K562 (cell line): ENCODE measurements at regions not wholly inside any gene's neighbourhood (a gene's known extent, or its start where the extent isn't known, plus 50 kb on each side); places are given as distances from the start of the nearest gene placed in this dataset.

Source experiments
- ATAC-seq: fragments of 200-7000 bp; cut with Tn5 transposase; 3 replicates; pipeline ENCODE4 v1.9.1; 2020; ENCODE audit warnings: moderate library complexity
- BruUV-seq: library from RNA; stranded (reverse); fragments of 400-500 nt; replicated peaks from 2 replicates; lab custom pipeline; 2021; lab: Mats Ljungman, UMichigan
- CTCF ChIA-PET: fragments of 300-600 bp; formaldehyde crosslinking; extraction: SDS; loops from one replicate; lab custom pipeline; 2021; ENCODE audit warnings: low intra/inter-chr PET ratio; lab: Yijun Ruan, JAX
- POLR2A ChIA-PET: fragments of 300-600, 350-650 bp; sonication (Branson Sonifier 250); formaldehyde crosslinking; extraction: SDS; loops from one replicate; lab custom pipeline; 2021; ENCODE audit warnings: antibody characterized with exemption, inconsistent platforms; lab: Yijun Ruan, JAX
- DNase-seq, 4 experiments: peaks; one replicate each; pipeline versions ENCODE4 v3.0.0 to v3.0.0-alpha.2; 2011 to 2018; ENCODE audit warnings: low spot score in 3 of 4, mixed read lengths in 3 of 4; ENCODE audit errors: extremely low read depth in 1 of 4
- FAIRE-seq: peaks from 2 replicates; lab custom pipeline; 2011; peaks lifted over from hg19 to GRCh38; lab: Jason Lieb, UNC
- H2AFZ ChIP-seq: 2 replicates; pipeline ENCODE4 v1.6.0; 2011; ENCODE audit warnings: low read depth, low read length, control low read depth, inconsistent platforms
- H3K27ac ChIP-seq: fragments of 200-600 bp; 3 replicates; pipeline ENCODE4 v1.8.0; 2011; ENCODE audit warnings: low read depth, mild to moderate bottlenecking, control low read depth, inconsistent platforms, low read length, moderate library complexity, mixed read lengths; ENCODE audit errors: extremely low read depth
- H3K27me3 ChIP-seq, 2 experiments: fragments of 300-600 bp in 1 of 2; 2 replicates in 1 of 2; 3 replicates in 1 of 2; pipeline versions ENCODE4 v1.6.0 to v1.8.0; 2011; ENCODE audit warnings: inconsistent platforms in 2 of 2, low read length in 2 of 2, mild to moderate bottlenecking in 1 of 2, mixed read lengths in 1 of 2, moderate library complexity in 1 of 2; ENCODE audit not compliant: control insufficient read depth in 2 of 2, insufficient read depth in 2 of 2
- H3K36me3 ChIP-seq: fragments of 300-600 bp; 3 replicates; pipeline ENCODE4 v1.8.0; 2011; ENCODE audit warnings: mild to moderate bottlenecking, low read length, inconsistent platforms; ENCODE audit not compliant: control insufficient read depth, insufficient read depth
- H3K4me1 ChIP-seq, 2 experiments: fragments of 200-600 bp in 1 of 2; replicated peaks in 1 of 2; 2 replicates in 1 of 2; 3 replicates in 1 of 2; pipeline versions ENCODE4 v1.5.1 to v1.8.0; 2011; ENCODE audit warnings: inconsistent platforms in 2 of 2, low read length in 2 of 2, mild to moderate bottlenecking in 1 of 2, mixed read lengths in 1 of 2, moderate library complexity in 1 of 2; ENCODE audit not compliant: control insufficient read depth in 2 of 2, insufficient read depth in 2 of 2
- H3K4me2 ChIP-seq: 2 replicates; pipeline ENCODE4 v1.6.1; 2011; ENCODE audit warnings: low read length, control low read depth, inconsistent platforms, mixed read lengths; ENCODE audit not compliant: insufficient read depth
- H3K4me3 ChIP-seq: fragments of 200-600 bp; sonication (generic), shearing (Covaris generic); 2 replicates; pipeline ENCODE4 v1.5.1; 2016; ENCODE audit warnings: control low read depth, inconsistent platforms
- H3K79me2 ChIP-seq: fragments of 200-600 bp; 3 replicates; pipeline ENCODE4 v1.8.0; 2011; ENCODE audit warnings: low read length, inconsistent platforms; ENCODE audit not compliant: control insufficient read depth, insufficient read depth
- H3K9ac ChIP-seq, 2 experiments: 2 replicates each; pipeline versions ENCODE4 v1.6.0 to v1.6.1; 2011; ENCODE audit warnings: low read depth in 2 of 2, low read length in 2 of 2, control low read depth in 1 of 2, inconsistent platforms in 1 of 2, mild to moderate bottlenecking in 1 of 2, mixed read lengths in 1 of 2; ENCODE audit not compliant: insufficient read depth in 1 of 2
- H3K9me1 ChIP-seq: one replicate; pipeline ENCODE4 v1.6.0; 2011; ENCODE audit warnings: inconsistent platforms, mild to moderate bottlenecking, low read length, moderate library complexity; ENCODE audit not compliant: control insufficient read depth, insufficient read depth
- H3K9me3 ChIP-seq: replicated peaks from 2 replicates; pipeline ENCODE4 v1.5.1; 2011; ENCODE audit warnings: low read depth, low read length, inconsistent platforms; ENCODE audit not compliant: control insufficient read depth, insufficient read depth
- H4K20me1 ChIP-seq: replicated peaks from 2 replicates; pipeline ENCODE4 v1.6.1; 2011; ENCODE audit warnings: low read length, inconsistent platforms, mixed read lengths; ENCODE audit not compliant: control insufficient read depth, insufficient read depth
- BCL6 ChIP-seq: fragments of 250-450 bp; sonication (Bioruptor Pico); IDR thresholded peaks from 2 replicates; pipeline ENCODE4 v1.4.0; 2020
- E4F1 ChIP-seq: fragments of 250-450 bp; sonication (Bioruptor Pico); IDR thresholded peaks from 2 replicates; pipeline ENCODE4 v1.5.0; 2021; ENCODE audit warnings: mild to moderate bottlenecking, borderline replicate concordance
- HDAC6 ChIP-seq: IDR thresholded peaks from 2 replicates; pipeline ENCODE4 v1.6.1; 2012; ENCODE audit warnings: low read depth, mild to moderate bottlenecking, control low read depth, inconsistent platforms, low read length, moderate library complexity
- MNT ChIP-seq, 2 experiments: fragments of 450-650 bp; conservative IDR thresholded peaks; 2 replicates each; pipeline ENCODE4 v1.6.1; 2017; ENCODE audit warnings: mild to moderate bottlenecking in 2 of 2, moderate library complexity in 2 of 2
- NKRF ChIP-seq: fragments of 450-650 bp; IDR thresholded peaks from 2 replicates; pipeline ENCODE4 v1.6.1; 2016; ENCODE audit warnings: borderline replicate concordance
- POLR2B ChIP-seq: fragments of 450-650 bp; IDR thresholded peaks from 2 replicates; pipeline ENCODE4 v1.6.1; 2018; ENCODE audit warnings: low read depth; ENCODE audit not compliant: partially characterized antibody
- USF1 ChIP-seq: sonication (generic); formaldehyde crosslinking; IDR thresholded peaks from 2 replicates; pipeline ENCODE4 v1.9.0; 2022; ENCODE audit warnings: mild to moderate bottlenecking, missing genetic modification reagents
- ZNF699 ChIP-seq: fragments of 250-450 bp; sonication (Bioruptor Pico); IDR thresholded peaks from 2 replicates; pipeline ENCODE4 v1.8.0; 2021; ENCODE audit warnings: mild to moderate bottlenecking, moderate library complexity; ENCODE audit not compliant: insufficient replicate concordance
- WGBS: fragments of 100-300 bp; shearing (Covaris generic); methylation state at CpG from one replicate; pipeline ENCODE4 v1.1.6; 2016; ENCODE audit warnings: low coverage, mixed read lengths; ENCODE audit not compliant: insufficient coverage; ENCODE audit errors: missing lambda C conversion rate; 5-methylcytosine and 5-hydroxymethylcytosine counted together
- in situ Hi-C: fragments of 300-500 bp; cut with MboI; formaldehyde crosslinking; loops from 4 replicates; pipeline ENCODE4 v1.15.0; 2018; ENCODE audit warnings: inconsistent platforms, mixed read lengths
- intact Hi-C: fragments of 100-400 bp; cut with micrococcal nuclease; formaldehyde crosslinking; loops from 2 replicates; pipeline ENCODE4 v1.14.2; 2022
- TF ChIP-seq, protein P1 (sequence below): fragments of 450-650 bp; IDR thresholded peaks from 2 replicates; pipeline ENCODE4 v1.6.1; 2016; ENCODE audit warnings: antibody characterized with exemption
- TF ChIP-seq, protein P2 (sequence below): fragments of 250-450 bp; sonication (Bioruptor Pico); IDR thresholded peaks from 2 replicates; pipeline ENCODE4 v1.4.0; 2020; ENCODE audit warnings: mild to moderate bottlenecking, moderate library complexity
- TF ChIP-seq, protein P3 (sequence below): fragments of 450-650 bp; IDR thresholded peaks from 2 replicates; pipeline ENCODE4 v1.6.1; 2016; ENCODE audit warnings: missing biosample characterization, missing genetic modification characterization

GRCh38 chr2:200137271-200137670 is 169.2 kb upstream of the SPATS2L start:
- H3K4me3 ChIP-seq: no peak overlapping the region
- no TSS peak for BruUV-seq
- H3K9ac ChIP-seq: no peak overlapping the region
- no peak overlapping the region for H3K4me2 ChIP-seq
- H2AFZ ChIP-seq: no peak overlapping the region
- DNase-seq: no peak
- no peak for FAIRE-seq
- CTCF ChIA-PET: no interaction called here
- no peak overlapping the region for H3K27ac ChIP-seq
- TF ChIP-seq MNT (conservative IDR thresholded peaks at IDR 0.05): no peak
- no peak for TF ChIP-seq ZNF699 (CRISPR knock-in tag)
- TF ChIP-seq, protein P1, sequence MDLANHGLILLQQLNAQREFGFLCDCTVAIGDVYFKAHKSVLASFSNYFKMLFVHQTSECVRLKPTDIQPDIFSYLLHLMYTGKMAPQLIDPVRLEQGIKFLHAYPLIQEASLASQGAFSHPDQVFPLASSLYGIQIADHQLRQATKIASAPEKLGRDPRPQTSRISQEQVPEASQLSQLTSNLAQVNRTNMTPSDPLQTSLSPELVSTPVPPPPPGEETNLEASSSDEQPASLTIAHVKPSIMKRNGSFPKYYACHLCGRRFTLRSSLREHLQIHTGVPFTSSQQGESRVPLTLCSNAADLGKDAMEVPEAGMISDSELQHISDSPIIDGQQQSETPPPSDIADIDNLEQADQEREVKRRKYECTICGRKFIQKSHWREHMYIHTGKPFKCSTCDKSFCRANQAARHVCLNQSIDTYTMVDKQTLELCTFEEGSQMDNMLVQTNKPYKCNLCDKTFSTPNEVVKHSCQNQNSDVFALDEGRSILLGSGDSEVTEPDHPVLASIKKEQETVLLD: no peak
- TF ChIP-seq USF1 (CRISPR knock-in tag): no peak
- TF ChIP-seq, protein P2, sequence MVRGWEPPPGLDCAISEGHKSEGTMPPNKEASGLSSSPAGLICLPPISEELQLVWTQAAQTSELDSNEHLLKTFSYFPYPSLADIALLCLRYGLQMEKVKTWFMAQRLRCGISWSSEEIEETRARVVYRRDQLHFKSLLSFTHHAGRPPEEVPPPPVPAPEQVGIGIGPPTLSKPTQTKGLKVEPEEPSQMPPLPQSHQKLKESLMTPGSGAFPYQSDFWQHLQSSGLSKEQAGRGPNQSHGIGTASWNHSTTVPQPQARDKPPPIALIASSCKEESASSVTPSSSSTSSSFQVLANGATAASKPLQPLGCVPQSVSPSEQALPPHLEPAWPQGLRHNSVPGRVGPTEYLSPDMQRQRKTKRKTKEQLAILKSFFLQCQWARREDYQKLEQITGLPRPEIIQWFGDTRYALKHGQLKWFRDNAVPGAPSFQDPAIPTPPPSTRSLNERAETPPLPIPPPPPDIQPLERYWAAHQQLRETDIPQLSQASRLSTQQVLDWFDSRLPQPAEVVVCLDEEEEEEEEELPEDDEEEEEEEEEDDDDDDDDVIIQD (CRISPR knock-in tag): no peak
- no peak for TF ChIP-seq BCL6 (CRISPR knock-in tag)
- TF ChIP-seq E4F1 (CRISPR knock-in tag): no peak
- TF ChIP-seq POLR2B: no peak
- no peak for TF ChIP-seq NKRF
- TF ChIP-seq HDAC6: no peak
- TF ChIP-seq, protein P3, sequence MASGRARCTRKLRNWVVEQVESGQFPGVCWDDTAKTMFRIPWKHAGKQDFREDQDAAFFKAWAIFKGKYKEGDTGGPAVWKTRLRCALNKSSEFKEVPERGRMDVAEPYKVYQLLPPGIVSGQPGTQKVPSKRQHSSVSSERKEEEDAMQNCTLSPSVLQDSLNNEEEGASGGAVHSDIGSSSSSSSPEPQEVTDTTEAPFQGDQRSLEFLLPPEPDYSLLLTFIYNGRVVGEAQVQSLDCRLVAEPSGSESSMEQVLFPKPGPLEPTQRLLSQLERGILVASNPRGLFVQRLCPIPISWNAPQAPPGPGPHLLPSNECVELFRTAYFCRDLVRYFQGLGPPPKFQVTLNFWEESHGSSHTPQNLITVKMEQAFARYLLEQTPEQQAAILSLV (tag): no peak
- no peaks in the 10 kb centered on the region for H3K36me3 ChIP-seq
- WGBS: 56% methylated on average over 2 of the region's 2 CpGs
- no peaks in the 10 kb centered on the region for H3K79me2 ChIP-seq
- POLR2A ChIA-PET: no interaction called here
- no peaks in the 10 kb centered on the region for H3K4me1 ChIP-seq
- H3K9me1 ChIP-seq: no peaks in the 10 kb centered on the region
- no peaks in the 10 kb centered on the region for H4K20me1 ChIP-seq
- in situ Hi-C loops (no loop called here), intact Hi-C loops (no loop called here)
- H3K9me3 ChIP-seq: no peaks in the 10 kb centered on the region
- ATAC-seq: no peak
- no peaks in the 10 kb centered on the region for H3K27me3 ChIP-seq
